Progenitor cell of endocrine pancreas (in vitro differentiated cells): ENCODE measurements at regions not wholly inside any gene's neighbourhood (a gene's known extent, or its start where the extent isn't known, plus 50 kb on each side); places are given as distances from the start of the nearest gene placed in this dataset.

Experiments
- DNase-seq: peaks from one replicate; pipeline ENCODE4 v3.0.0; 2021; ENCODE audit warnings: low spot score; ENCODE audit not compliant: unreplicated experiment
- H3K27ac Mint-ChIP-seq: 2 replicates; pipeline ENCODE4 v1.8.0; 2021; ENCODE audit warnings: mild to moderate bottlenecking, moderate library complexity, mixed read lengths
- H3K27me3 Mint-ChIP-seq: 2 replicates; pipeline ENCODE4 v1.8.0; 2021; ENCODE audit warnings: mixed read lengths
- H3K36me3 Mint-ChIP-seq: 2 replicates; pipeline ENCODE4 v1.8.0; 2022; ENCODE audit warnings: mixed read lengths; ENCODE audit not compliant: insufficient read depth
- H3K4me1 Mint-ChIP-seq: 2 replicates; pipeline ENCODE4 v1.8.0; 2021; ENCODE audit warnings: low read depth, mixed read lengths
- H3K4me3 Mint-ChIP-seq: 2 replicates; pipeline ENCODE4 v1.8.0; 2021; ENCODE audit warnings: low read depth, mild to moderate bottlenecking, moderate library complexity, mixed read lengths
- H3K9me3 Mint-ChIP-seq: 2 replicates; pipeline ENCODE4 v1.8.0; 2021; ENCODE audit warnings: low read depth, mixed read lengths
- TF ChIP-seq, protein P1 (sequence below): fragments of 200-600 bp; sonication (generic); IDR thresholded peaks from one replicate; pipeline ENCODE4 v1.5.0; 2021; ENCODE audit warnings: antibody characterized with exemption, mild to moderate bottlenecking; ENCODE audit not compliant: unreplicated experiment

- H3K27ac Mint-ChIP-seq = no peak overlapping the region
- no peak overlapping the region for H3K4me3 Mint-ChIP-seq
- no peaks in the 10 kb centered on the region for H3K9me3 Mint-ChIP-seq
- TF ChIP-seq, protein P1, sequence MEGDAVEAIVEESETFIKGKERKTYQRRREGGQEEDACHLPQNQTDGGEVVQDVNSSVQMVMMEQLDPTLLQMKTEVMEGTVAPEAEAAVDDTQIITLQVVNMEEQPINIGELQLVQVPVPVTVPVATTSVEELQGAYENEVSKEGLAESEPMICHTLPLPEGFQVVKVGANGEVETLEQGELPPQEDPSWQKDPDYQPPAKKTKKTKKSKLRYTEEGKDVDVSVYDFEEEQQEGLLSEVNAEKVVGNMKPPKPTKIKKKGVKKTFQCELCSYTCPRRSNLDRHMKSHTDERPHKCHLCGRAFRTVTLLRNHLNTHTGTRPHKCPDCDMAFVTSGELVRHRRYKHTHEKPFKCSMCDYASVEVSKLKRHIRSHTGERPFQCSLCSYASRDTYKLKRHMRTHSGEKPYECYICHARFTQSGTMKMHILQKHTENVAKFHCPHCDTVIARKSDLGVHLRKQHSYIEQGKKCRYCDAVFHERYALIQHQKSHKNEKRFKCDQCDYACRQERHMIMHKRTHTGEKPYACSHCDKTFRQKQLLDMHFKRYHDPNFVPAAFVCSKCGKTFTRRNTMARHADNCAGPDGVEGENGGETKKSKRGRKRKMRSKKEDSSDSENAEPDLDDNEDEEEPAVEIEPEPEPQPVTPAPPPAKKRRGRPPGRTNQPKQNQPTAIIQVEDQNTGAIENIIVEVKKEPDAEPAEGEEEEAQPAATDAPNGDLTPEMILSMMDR = no peak
- peaks cover 11% of the 10 kb centered on the region for H3K4me1 Mint-ChIP-seq
- no peaks in the 10 kb centered on the region for H3K27me3 Mint-ChIP-seq
- DNase-seq = no peak
- H3K36me3 Mint-ChIP-seq = no peaks in the 10 kb centered on the region
Observed at GRCh38 chr15:29532296-29532695, 262.7 kb upstream of the NSMCE3 start.

DNA sequence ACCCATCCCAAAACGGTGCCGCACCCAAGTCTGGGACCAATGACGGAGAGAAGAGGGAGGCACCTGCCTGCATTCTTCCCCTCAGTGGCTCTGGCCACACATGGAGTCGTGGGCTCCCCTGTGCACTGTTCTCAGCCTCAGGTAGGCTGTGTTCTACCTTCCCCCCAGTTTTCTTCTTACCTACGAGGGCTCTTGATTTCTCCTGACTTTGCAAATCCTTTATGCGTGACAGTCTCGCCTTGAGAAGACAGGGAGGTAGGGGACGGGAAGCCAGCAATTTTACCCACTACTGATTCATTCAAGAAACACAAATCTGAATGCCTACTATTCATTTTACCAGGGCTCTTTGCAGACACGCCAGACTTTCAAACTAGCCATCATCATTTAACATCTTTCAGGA, 261.3 kb upstream of the NSMCE3 start:
- Mint-ChIP-seq H3K27me3 (no peaks in the 10 kb centered on the region), H3K4me3 (no peak overlapping the region), H3K4me1 (peaks cover 11% of the 10 kb centered on the region), H3K9me3 (no peaks in the 10 kb centered on the region), H3K36me3 (no peaks in the 10 kb centered on the region), H3K27ac (no peak overlapping the region)
- TF ChIP-seq, protein P1 = no peak
- no peak for DNase-seq

DNA sequence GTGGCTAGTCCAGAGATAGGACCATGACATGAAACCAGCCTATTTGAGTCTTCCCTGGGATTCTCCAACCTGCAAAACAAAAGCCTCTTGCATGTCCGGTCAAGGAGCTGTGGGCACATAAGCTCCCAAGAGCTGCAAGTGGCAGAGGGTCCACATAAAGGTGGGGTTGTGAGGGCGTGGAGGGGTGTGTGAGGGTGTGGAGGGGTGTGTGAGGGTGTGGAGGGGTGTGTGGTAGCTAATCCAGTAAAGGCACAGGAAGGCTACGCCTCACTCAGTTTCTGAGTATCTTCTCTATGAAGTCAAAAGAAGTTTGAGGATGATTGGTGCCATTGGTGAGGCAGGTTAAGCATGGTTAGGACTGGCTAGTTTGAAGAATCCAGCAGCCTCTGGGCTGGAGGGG, 259.4 kb upstream of the NSMCE3 start:
- Mint-ChIP-seq H3K36me3 (no peaks in the 10 kb centered on the region), H3K27me3 (no peaks in the 10 kb centered on the region), H3K4me3 (no peak overlapping the region), H3K4me1 (peaks cover under 1% of the 10 kb centered on the region), H3K9me3 (no peaks in the 10 kb centered on the region), H3K27ac (no peak overlapping the region)
- TF ChIP-seq, protein P1 = no peak
- no peak for DNase-seq

GRCh38 chr15:29528276-29528675, 258.7 kb upstream of the NSMCE3 start:
- H3K4me3 Mint-ChIP-seq = no peak overlapping the region
- no peaks in the 10 kb centered on the region for H3K4me1 Mint-ChIP-seq
- TF ChIP-seq, protein P1 = no peak
- H3K36me3 Mint-ChIP-seq = no peaks in the 10 kb centered on the region
- no peaks in the 10 kb centered on the region for H3K9me3 Mint-ChIP-seq
- no peak for DNase-seq
- H3K27me3 Mint-ChIP-seq = no peaks in the 10 kb centered on the region
- no peak overlapping the region for H3K27ac Mint-ChIP-seq

DNA sequence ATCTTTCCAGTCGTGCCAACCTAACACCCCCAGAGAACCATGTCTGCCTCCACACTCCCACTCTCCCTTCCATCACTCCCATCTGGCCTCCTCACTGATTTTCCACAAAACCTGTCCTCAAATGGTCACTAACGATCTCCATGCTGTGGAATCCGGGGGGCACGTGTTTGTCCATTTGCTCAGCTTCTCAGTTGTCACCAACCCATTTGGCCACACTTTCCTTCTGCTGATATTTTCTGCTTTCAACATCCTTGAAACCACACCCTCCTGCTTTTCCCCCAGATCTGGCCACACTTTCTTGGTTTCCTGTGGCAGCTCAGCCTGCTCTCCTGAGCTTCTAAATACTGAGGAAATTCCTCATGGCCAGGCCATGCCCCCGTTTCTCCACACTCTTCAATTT, 257.2 kb upstream of the NSMCE3 start:
- Mint-ChIP-seq H3K9me3 (no peaks in the 10 kb centered on the region), H3K36me3 (no peaks in the 10 kb centered on the region), H3K27ac (no peak overlapping the region), H3K4me1 (peaks cover 6% of the 10 kb centered on the region), H3K4me3 (no peak overlapping the region), H3K27me3 (no peaks in the 10 kb centered on the region)
- no peak for DNase-seq
- TF ChIP-seq, protein P1 = no peak
